Mucosa of gallbladder (tissue), 1 donor: ENCODE measurements at regions not wholly inside any gene's neighbourhood (a gene's known extent, or its start where the extent isn't known, plus 50 kb on each side); places are given as distances from the start of the nearest gene placed in this dataset.

Experiments used
- DNase-seq: peaks from one replicate; pipeline ENCODE4 v3.0.0-alpha.2; 2020; ENCODE audit warnings: low spot score
- donor health status: DM: no; HTN: no; CAD: no.

DNA sequence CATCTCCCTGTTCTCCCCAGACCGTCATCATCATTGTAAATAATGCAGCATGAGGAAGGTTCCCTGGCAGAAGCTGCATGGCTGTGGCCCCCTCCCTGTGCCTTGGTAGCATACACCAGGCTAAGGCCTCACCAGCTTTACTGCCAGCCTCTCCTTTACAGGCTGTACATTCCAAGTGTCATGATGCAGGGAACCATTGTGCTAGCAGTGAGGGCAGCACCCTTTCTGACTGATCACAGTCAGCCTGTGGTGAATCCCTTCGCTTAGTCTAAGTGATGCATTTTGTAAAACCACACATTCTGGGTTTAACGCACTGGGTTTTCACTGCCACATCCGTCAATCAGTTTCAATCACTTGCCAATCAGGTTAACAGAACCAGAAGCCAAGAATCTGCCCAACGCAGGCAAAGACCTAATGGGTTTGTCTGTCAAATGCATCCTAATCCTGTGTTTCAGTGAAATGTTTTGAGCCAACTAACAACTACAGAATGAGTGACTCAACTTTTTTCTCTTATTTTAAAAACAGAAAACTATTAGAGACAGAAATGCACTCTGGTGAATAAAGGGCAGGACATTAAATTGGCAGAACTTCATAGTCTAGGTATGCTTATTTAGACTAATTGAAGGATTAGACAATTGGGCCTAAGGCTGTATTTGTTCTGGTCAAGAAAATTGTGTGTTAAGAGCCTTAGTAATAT, 225.9 kb upstream of the DPH6 start:
- DNase-seq, result no peak

DNA sequence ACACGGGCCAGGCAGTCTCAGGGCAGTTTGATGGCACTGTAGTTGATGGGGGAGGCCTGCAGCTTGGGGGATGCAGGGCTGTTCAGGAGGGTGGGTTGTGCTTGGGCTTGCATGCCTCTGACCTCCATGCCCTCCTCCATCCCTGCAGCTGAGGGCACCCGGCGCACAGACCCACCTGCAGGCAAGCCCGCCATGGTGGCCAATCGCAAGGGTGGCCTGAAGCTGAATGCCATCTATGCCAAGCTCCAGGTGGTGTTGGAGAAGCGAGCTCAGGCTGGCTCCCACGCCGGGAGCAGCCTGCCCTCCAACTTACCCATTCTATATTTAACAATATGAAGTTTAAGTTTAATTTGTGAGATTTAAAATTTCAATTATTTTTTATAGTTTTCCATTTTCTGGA, 228.7 kb upstream of the DPH6 start:
- no peak for DNase-seq

DNA sequence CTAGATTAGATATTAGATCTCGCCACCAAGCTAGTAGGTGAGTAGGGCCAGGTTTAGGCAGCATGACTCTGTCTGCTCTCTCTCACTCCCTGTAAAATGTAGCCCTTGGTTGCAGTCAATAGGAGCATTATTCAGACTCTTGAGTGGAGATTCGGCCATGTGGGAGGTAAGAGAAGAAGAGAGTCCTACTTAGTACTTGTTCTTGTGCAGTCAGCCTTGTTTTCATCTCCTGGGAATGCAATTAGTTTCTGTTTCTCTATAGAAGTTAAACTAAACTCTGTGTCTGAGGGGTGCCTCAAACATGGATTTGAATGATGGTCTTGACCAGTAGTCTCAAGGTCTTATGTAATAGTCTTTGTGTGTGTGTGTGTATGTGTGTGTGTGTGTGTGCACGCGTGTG, 229.5 kb upstream of the DPH6 start:
- no peak for DNase-seq

DNA sequence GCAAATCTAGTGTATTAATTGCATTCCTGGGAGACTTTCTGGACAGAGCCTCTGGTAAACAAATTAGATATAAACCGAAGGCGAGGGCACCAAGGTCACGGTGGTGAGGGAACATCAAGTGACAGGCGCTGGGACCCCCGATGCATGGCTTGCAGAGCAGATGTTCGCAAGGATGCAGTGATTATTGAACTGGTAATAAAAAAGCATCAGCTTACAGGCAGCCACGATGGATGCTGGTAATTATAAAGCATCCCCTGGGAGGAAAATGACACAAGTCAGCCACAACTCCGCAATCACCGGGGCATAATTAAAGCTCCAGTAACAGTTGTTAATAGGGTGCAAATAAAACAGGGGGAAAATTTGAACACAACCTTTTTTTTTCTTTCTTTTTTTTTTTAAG, 231.1 kb upstream of the DPH6 start:
- no peak for DNase-seq

DNA sequence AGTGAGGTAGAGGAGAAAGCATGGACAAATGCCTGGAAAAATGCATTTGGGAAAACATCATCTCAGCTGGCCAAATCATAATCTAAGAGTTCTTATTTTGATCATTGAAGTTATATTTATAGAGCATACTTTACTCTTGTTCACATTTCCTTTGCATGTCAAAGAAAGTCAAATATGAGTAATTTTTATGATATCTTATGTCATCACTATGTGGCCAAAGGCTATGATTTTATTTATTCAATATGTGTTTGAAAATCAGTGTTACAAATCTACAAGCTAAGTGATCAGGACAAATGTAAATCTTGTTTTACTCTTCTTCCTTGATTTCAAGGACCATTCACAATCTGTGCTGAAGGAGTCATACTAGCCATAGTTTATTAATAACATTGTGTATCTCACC, 237.2 kb upstream of the DPH6 start:
- DNase-seq, result no peak

DNA sequence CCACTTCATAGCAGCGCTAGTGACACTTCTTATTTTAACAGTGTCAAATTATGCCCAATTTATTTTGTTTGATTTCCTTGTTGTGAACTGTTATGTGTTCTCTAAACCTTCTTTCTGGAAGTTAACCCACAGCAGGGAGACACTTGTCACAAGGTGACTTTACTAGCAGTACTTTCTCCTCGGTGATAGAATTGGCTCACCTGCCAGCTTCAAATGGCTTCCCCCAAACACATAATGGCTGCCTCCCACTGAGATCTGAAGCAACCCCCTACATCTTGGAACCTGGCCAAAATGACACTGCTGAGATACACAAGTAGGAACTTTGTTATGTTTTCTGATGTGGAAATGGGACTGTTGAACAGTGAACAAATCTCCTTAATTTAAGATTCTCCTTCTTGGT, 238.8 kb upstream of the DPH6 start:
- DNase-seq, result no peak

DNA sequence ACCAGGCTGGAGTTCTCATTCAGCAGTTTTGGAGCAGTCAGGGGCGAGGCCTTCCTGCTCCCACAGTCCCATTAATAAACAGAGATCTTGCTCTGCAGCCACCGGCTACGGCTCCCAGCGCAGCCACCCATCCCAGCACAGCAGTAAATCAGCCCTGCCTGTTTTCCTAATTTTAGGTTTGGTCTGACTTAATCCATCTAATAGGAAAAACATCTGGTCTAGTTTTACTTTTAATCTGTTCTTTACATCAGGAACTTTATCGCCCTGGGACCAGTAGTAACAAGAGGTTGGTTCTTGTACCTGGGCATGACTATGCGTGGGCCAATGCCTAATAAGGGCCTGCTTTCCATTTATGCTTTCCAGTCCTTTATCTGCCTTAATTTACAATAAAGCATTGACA, 264.0 kb upstream of the DPH6 start:
- DNase-seq, result no peak

DNA sequence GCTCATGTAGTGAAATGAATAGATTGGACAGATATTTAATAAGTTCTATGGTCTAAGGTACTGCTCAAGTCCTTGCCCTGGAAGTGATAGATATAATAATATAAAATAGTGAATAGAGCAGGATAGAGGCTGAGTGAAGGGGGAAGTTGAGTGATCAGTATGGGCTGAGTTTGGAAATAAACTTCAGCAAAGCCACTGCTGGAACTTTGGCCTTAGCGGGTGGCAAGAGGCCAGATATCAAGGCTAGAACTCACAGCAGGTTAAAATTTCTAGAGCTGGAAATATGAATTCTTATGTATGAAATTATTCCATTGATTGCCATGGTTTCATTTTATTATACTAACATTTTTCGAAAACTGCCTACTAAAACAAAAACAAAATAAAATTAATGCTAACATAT, 267.6 kb upstream of the DPH6 start:
- no peak for DNase-seq

DNA sequence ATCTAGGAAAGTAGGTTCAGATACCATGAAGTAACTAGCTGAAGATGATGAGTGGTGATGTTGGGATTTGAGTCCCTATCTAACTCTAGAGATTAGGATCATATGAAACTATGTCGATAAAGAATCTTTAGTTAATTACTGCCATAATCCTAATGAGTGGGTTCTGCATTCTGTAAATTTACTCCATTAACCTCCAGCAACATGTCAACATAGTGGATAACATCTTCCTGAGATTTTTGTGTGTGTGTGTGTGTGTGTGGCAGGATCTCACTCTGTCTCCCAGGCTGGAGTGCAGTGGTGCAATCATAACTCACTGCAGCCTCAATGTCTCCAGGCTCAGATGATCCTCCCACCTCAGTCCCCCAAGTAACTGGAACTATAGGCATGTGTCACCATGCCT, 272.9 kb upstream of the DPH6 start:
- DNase-seq, result no peak

DNA sequence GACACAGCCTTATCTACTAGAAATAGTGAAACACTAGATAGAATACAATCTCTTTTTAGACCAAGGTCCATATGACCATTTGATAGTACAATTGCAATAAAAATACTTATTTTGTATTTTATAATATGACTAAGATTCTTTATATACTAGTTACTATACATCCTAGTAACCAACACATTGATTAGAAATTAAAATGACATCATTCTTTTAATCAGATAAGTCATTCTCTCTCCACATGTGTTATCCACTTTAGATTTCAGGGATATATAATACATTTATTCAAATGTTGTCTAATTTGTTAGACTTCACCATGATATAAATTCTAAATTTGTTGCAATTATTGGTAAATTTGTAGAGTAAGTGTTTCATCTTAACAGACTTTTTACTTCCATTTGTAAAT, 276.2 kb upstream of the DPH6 start:
- no peak for DNase-seq

DNA sequence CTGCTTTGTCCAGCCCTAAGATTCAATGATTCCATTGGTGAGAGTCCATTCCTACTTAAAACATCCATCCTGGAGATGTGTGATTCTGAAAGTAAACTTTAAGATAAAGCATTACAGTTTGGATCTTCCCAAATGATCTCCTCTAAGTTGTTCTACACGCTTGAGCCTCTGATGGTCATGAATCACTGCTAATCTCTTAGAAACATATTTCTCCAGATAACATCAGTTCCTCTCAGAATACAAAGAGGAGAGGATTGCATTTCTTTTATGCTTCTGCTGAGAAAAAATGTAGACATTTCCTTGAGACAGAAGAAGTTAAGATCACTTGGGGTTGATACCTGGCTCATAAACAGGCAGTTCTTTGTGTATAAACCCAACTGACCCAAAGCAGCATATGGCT, 281.2 kb upstream of the DPH6 start:
- DNase-seq, result no peak

DNA sequence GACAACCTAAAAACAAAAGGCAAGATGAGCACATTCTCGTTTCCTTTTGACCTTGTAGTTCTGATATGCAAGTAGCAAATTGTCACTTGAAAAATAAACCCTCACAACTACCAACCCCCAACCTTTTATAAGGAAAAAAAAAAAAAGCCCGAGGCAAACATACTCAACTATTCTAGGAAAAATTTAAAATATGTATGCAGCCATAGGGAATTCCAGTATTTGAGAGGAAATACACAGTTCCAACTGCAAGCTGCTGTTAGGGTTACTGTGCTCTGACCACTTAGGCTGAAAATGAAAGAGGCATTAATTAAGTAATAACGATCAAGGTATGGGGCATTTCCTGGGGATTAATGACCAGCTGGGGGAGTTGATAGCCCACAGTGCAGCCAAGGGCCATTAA, 281.9 kb upstream of the DPH6 start:
- no peak for DNase-seq

DNA sequence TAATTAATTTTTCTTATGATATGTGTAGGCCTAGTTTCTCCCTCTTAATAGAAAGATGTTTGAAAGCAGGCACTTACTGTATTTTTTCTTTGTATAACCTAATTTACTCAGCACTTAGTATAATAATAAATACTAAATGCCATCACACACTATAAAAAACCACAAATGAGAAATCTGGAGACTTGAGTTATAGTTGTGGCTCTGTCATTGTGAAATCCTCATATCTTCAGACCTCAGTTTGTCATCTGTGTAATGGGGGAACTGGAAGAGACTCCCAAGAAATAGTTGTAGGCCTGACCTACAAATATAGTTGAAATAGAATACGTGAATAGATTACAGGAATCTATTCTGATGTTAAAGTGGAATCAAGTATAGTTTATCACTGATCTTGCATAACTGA, 287.6 kb upstream of the DPH6 start:
- DNase-seq, result no peak

DNA sequence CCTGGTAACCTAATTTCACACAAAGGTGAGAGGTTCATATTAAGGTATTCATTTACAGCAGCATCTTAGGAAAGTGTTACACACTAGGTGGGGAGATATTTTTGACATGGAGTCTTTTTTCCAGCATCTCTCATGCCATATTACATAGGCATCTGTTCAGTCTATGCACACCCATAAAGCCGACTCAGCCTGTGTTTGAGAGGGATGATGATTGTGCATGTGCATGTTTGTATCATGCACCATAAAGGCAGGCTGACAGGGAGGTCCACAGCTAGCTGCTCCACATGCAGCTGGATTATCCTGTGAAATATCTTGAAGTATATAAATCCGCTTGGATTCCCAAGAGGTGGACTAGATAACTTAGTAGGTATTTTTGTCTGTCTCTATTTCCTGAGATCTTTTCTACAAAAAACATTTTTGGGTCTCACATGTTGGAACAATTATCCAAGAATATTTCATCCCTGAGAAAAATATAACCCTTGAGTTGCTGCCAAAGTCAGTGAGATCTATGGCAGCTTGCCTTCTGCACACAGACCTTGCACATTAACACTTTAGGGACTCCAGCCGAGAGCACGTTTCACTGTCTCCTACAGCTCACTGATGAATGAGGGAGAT, 288.4 kb upstream of the DPH6 start:
- DNase-seq, result no peak

DNA sequence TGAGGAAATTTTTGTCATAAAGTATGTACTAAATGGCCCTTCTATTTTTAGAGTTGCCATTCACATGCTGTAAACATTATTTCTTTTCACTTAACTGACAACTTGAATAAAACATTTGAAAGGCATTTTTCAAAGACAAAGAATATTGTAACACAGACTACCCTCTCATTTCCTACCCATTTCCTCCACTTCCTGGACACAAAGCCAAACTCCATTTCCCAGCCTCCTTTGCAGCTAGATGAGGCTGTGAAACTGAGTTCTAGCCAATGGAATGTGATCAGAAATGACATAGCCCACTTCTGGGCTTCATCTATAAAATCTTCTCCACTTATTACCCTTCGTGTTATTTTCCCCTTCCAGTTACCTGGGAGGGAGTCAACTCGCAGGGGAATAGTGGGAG, 288.9 kb upstream of the DPH6 start:
- no peak for DNase-seq

DNA sequence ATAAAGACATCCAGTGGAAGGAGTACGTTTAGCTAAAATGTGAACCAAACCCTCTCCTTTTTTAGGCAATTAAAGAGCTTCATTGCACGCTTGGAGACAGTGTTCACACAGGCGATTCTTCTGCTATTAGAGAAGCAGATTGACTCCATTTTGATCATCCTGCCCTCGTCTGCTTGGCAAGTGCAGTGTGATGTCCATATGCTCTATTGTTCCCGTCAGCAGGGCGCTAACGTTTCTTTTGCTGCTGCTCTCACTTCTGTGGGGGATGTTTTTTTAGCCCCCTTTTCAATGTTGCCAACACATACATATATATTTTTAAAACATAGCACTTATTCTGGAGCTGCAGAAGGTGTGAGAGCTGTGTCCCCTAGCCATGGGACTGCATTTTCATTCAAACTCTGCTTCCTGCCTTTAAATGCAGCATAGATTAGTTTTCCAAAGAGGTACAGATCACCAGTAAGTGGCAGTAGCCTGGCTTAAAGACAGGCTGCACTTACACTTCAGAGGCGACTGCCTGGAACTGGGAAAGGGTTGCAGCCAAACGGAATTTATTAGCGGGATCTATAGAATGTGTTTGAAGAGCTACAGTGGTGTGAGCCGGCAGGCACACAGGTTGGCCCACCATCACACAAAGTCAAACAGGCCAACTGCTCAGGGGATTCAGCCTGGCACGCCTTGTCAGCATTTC, 292.6 kb upstream of the DPH6 start:
- no peak for DNase-seq

DNA sequence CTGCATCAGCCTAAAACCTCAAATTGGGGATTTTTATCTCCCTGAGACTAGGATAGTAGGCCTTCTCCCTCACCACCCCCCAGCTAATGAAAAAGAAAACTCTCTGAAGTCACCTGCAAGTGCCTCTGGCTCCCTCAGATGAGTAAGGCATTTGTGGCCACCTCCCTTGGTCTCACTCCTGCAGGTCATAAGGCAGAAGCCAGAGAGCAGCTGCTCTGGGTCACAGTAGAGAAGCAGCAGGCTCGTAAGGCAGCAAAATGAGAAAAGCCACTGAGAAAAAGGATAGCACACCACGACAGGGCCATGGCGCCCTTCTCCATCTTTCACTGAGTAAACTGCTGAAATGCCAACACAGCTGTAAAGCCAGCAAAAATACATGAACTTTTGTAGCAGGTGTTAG, 296.7 kb upstream of the DPH6 start:
- no peak for DNase-seq

DNA sequence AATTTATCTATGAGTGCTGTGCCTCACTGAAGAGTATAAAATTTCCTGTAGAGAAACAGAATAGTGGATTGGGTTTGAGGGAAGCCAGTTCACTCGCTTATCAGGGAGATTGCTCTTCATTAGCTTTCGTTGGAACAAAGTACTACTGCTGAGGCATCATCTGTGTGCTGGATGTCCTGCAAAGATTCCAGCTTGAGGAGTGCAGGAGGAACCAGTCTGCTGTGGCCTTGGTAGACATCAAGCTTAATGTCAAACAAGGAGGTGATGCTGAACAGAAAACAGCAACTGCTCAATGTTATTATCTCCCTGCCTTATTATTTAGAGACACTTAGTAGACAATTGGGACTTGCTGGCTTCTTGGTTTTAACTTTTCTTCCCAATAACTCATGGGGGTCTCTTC, 297.5 kb upstream of the DPH6 start:
- DNase-seq, result no peak

DNA sequence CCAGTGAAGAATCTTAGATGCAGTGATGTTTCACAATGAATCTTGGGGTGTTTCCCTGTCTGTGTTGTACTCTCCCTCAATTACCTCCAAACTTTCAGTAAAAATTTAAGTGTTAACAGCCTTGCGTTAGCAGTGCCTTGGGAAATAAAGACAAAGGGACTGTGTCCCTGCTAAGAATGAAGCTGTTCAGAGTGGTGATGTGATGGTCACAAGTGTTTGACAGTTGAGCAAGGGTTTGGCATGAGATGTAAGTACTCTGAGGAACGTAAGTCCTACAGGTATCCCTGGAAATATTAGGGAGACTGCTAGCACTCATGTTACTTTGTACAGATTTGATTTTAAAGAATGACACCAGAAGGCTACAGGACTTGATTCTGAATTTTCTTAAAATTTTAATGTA, 304.3 kb upstream of the DPH6 start:
- no peak for DNase-seq

DNA sequence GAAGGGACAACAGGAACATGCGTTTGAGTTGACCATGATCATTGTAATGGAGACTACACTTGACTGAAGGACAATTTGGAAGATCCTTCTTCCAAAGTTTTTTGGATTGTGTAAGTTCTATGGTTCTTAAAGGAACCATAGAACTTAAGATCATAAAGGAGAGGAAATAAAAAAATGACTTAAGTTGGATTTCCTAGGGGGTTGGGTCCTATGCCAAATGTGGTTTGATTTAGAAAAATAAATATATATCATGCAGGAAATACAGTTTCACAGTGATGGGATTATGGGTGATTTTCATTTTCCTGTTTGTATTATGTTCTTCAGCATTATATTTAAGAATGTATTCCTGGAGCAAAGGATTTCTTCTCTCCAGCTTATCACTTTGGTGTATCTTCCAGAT, 305.5 kb upstream of the DPH6 start:
- no peak for DNase-seq

DNA sequence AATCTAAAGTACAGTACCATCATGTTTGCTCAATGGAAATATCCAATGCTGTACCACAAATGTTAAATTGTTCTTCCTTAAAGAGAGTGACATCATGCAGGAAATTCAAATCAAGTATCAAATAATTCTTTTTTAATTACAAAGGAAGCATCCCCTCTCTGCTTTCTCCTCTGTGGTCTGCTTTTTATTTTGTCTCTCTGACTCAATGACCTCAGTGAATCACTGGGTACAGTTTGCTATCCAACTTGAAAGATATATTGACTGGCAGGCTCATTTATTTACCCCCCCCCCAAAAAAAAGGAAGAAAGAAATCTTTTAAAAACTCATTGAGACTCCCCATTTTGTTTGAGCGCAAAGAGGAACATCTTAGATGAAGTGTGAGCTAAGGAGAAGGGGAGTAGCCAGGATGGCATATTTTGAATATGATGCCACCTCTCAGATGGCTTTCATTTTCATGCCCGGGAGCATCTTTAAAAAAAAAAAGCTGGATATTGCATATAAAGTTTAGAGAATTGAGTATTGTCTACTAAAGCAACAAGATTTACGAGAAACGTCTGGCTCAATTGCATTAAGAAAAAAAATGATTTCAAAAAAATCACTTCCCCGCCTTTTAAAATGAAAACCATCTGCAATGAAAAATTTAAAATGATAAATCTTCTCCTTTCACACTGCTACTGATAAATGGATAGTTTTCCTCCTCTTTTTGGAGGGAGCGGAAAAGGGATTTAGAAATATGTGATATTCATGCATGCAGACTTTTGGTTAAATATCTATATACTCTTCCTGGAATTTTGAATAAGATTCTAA, 307.1 kb upstream of the DPH6 start:
- no peak for DNase-seq

DNA sequence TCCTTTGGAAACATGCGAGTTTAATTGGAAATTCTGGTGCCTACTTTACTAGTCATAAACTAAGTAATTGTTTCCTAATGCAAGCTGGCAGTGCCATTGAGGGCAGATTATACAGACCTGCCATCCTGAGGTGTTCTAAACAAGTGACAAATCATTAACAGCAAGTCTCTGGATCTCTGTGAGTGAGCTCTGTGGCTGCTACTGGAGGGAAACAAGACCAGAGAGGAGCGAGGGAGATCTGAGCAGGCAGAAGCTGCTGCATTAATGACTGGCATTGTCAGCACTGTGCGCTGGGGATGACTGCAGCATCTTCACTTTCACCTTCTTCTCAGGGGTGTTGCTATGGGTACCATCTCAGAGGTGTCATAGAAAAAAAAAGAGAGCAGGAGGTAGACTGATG, 308.4 kb upstream of the DPH6 start:
- no peak for DNase-seq
